ENCODE measurements at regions not wholly inside any gene's neighbourhood (a gene's known extent, or its start where the extent isn't known, plus 50 kb on each side); places are given as distances from the start of the nearest gene placed in this dataset.

- DNase-seq (no peak), ATAC-seq (ENCODE audit: insufficient read depth, low FRiP score) (no peak)
- Histone ChIP-seq H3K4me1 (ENCODE audit: control insufficient read depth in 5 of 5, insufficient read depth in 5 of 5, low read length in 5 of 5) (no peaks in the 10 kb centered on the region), H3K36me3 (ENCODE audit: control insufficient read depth in 4 of 4, insufficient read depth in 4 of 4, low read length in 4 of 4) (no peaks in the 10 kb centered on the region), H3K27ac (ENCODE audit: low read depth in 1 of 2, low read length in 1 of 2) (no peak overlapping the region), H3K9ac (ENCODE audit: insufficient read depth in 1 of 2, low read length in 2 of 2) (no peak overlapping the region), H3K27me3 (ENCODE audit: control insufficient read depth in 3 of 3, insufficient read depth in 3 of 3, low read length in 2 of 3) (no peaks in the 10 kb centered on the region), H3K4me3 (no peak overlapping the region), H3K9me3 (ENCODE audit: control insufficient read depth in 4 of 4, insufficient read depth in 3 of 4, low read length in 3 of 4) (peaks cover 0 to 3% (median 0%) of the 10 kb centered on the region in 4 donors)
- 68 to 74% methylated on average over 3 of the region's 3 CpGs for WGBS, 2 donors
- TF ChIP-seq, protein P1, sequence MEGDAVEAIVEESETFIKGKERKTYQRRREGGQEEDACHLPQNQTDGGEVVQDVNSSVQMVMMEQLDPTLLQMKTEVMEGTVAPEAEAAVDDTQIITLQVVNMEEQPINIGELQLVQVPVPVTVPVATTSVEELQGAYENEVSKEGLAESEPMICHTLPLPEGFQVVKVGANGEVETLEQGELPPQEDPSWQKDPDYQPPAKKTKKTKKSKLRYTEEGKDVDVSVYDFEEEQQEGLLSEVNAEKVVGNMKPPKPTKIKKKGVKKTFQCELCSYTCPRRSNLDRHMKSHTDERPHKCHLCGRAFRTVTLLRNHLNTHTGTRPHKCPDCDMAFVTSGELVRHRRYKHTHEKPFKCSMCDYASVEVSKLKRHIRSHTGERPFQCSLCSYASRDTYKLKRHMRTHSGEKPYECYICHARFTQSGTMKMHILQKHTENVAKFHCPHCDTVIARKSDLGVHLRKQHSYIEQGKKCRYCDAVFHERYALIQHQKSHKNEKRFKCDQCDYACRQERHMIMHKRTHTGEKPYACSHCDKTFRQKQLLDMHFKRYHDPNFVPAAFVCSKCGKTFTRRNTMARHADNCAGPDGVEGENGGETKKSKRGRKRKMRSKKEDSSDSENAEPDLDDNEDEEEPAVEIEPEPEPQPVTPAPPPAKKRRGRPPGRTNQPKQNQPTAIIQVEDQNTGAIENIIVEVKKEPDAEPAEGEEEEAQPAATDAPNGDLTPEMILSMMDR (IDR thresholded peaks at IDR 0.05; ENCODE audit: control extremely low read depth, extremely low read depth), result no peak
Measured at GRCh38 chr6:99066044-99066443, 118.3 kb upstream of the FBXL4 start.

- no peaks in the 10 kb centered on the region for H3K27me3 ChIP-seq (ENCODE audit: control insufficient read depth in 3 of 3, insufficient read depth in 3 of 3, low read length in 2 of 3)
- H3K9me3 ChIP-seq (ENCODE audit: control insufficient read depth in 4 of 4, insufficient read depth in 3 of 4, low read length in 3 of 4), result peaks cover 0 to 3% (median 0%) of the 10 kb centered on the region in 4 donors
- no peak overlapping the region for H3K27ac ChIP-seq (ENCODE audit: low read depth in 1 of 2, low read length in 1 of 2)
- no peak for ATAC-seq (ENCODE audit: insufficient read depth, low FRiP score)
- H3K4me3 ChIP-seq, result no peak overlapping the region
- TF ChIP-seq, protein P1 (IDR thresholded peaks at IDR 0.05; ENCODE audit: control extremely low read depth, extremely low read depth), result no peak
- H3K36me3 ChIP-seq (ENCODE audit: control insufficient read depth in 4 of 4, insufficient read depth in 4 of 4, low read length in 4 of 4), result no peaks in the 10 kb centered on the region
- no peak overlapping the region for H3K9ac ChIP-seq (ENCODE audit: insufficient read depth in 1 of 2, low read length in 2 of 2)
- WGBS, 2 donors, result 95 to 98% methylated on average over 2 of the region's 2 CpGs
- no peaks in the 10 kb centered on the region for H3K4me1 ChIP-seq (ENCODE audit: control insufficient read depth in 5 of 5, insufficient read depth in 5 of 5, low read length in 5 of 5)
- DNase-seq, result no peak
Measured at GRCh38 chr6:99064834-99065233, 117.1 kb upstream of the FBXL4 start.

DNA sequence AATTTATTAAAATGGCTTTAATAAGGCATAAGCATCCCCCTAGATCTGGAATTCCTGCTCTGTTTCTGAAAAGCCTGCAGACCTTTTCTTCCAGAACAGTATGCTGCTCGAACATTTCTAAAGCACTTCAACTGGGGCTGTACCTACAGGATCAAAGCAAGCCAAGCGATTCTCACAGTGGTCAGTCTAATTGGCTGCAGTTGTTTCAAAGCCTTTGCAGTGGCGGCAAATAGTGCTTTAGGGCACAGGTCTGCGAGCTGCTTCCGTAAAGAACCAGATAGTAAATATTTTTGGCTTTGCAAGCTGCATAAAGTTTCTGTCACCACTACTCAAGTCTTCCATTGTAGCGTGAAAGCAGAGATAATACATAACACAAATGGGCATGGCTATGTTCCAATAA lies 88.9 kb upstream of the FBXL4 start:
- Histone ChIP-seq H3K9ac (ENCODE audit: insufficient read depth in 1 of 2, low read length in 2 of 2) (no peak overlapping the region), H3K4me1 (ENCODE audit: control insufficient read depth in 5 of 5, insufficient read depth in 5 of 5, low read length in 5 of 5) (no peaks in the 10 kb centered on the region), H3K27me3 (ENCODE audit: control insufficient read depth in 3 of 3, insufficient read depth in 3 of 3, low read length in 2 of 3) (no peaks in the 10 kb centered on the region), H3K9me3 (ENCODE audit: control insufficient read depth in 4 of 4, insufficient read depth in 3 of 4, low read length in 3 of 4) (peaks cover 0 to 2% (median 0%) of the 10 kb centered on the region in 4 donors), H3K36me3 (ENCODE audit: control insufficient read depth in 4 of 4, insufficient read depth in 4 of 4, low read length in 4 of 4) (no peaks in the 10 kb centered on the region), H3K4me3 (no peak overlapping the region), H3K27ac (ENCODE audit: low read depth in 1 of 2, low read length in 1 of 2) (no peak overlapping the region)
- DNase-seq (no peak), ATAC-seq (ENCODE audit: insufficient read depth, low FRiP score) (no peak)
- TF ChIP-seq, protein P1 (IDR thresholded peaks at IDR 0.05; ENCODE audit: control extremely low read depth, extremely low read depth), result no peak
- WGBS, 2 donors, result 88 to 90% methylated on average over 6 of the region's 6 CpGs

DNA sequence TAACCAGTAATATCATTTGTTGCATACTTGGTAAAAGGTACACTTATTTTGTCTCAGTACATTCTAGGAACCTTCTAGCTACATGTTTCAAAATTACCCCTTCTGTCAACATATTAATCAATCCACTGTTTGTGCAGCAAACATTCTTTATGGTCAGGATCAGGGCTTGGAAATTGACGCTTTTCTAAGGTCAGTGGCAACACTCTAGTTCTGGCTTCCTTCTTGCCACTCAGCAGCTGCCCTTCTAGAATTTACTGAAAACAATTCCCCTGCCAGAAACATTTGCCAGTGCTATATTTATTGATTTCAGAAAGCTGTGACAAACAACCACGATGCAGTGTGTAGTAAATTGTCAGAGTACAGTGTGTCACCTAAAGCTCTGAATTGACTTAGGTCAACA lies 84.7 kb upstream of the FBXL4 start:
- H3K36me3 ChIP-seq (ENCODE audit: control insufficient read depth in 4 of 4, insufficient read depth in 4 of 4, low read length in 4 of 4), result no peaks in the 10 kb centered on the region
- 65 to 78% methylated on average over 2 of the region's 2 CpGs for WGBS, 2 donors
- peaks cover 0 to 4% (median 0%) of the 10 kb centered on the region in 4 donors for H3K9me3 ChIP-seq (ENCODE audit: control insufficient read depth in 4 of 4, insufficient read depth in 3 of 4, low read length in 3 of 4)
- H3K4me3 ChIP-seq, result no peak overlapping the region
- no peaks in the 10 kb centered on the region for H3K27me3 ChIP-seq (ENCODE audit: control insufficient read depth in 3 of 3, insufficient read depth in 3 of 3, low read length in 2 of 3)
- no peak overlapping the region for H3K27ac ChIP-seq (ENCODE audit: low read depth in 1 of 2, low read length in 1 of 2)
- no peak for ATAC-seq (ENCODE audit: insufficient read depth, low FRiP score)
- no peak overlapping the region for H3K9ac ChIP-seq (ENCODE audit: insufficient read depth in 1 of 2, low read length in 2 of 2)
- TF ChIP-seq, protein P1 (IDR thresholded peaks at IDR 0.05; ENCODE audit: control extremely low read depth, extremely low read depth), result no peak
- no peak for DNase-seq
- H3K4me1 ChIP-seq (ENCODE audit: control insufficient read depth in 5 of 5, insufficient read depth in 5 of 5, low read length in 5 of 5), result no peaks in the 10 kb centered on the region
